Thoracic aorta (tissue), 2 donors: ENCODE measurements at regions not wholly inside any gene's neighbourhood (a gene's known extent, or its start where the extent isn't known, plus 50 kb on each side); places are given as distances from the start of the nearest gene placed in this dataset.
"Not testable (repeated sequence)": the region's sequence is repeated elsewhere in the genome, so short reads cannot be mapped to it uniquely, and the experiment has no call there.

Experiments used
- ATAC-seq: fragments of 150-250 bp; one replicate; pipeline ENCODE4 v1.8.0; 2017; ENCODE audit warnings: low read depth; ENCODE audit not compliant: insufficient number of reproducible peaks, low FRiP score
- DNase-seq: peaks from one replicate; pipeline ENCODE4 v3.0.0-alpha.2; 2020; ENCODE audit warnings: low spot score
- H3K27ac ChIP-seq, 2 donors: fragments of 200-600 bp; sonication (generic); 1 replicate in 1 of 2; 2 replicates in 1 of 2; pipeline ENCODE4 v1.5.1; 2016; ENCODE audit warnings: mild to moderate bottlenecking in 2 of 2, moderate library complexity in 2 of 2
- H3K27me3 ChIP-seq: fragments of 200-600 bp; sonication (generic); replicated peaks from 2 replicates; pipeline ENCODE4 v1.6.0; 2016; ENCODE audit warnings: mild to moderate bottlenecking; ENCODE audit not compliant: insufficient read depth
- H3K36me3 ChIP-seq: fragments of 200-600 bp; sonication (generic); one replicate; pipeline ENCODE4 v1.5.1; 2016
- H3K4me1 ChIP-seq, 2 donors: fragments of 200-600 bp; sonication (generic); 1 replicate in 1 of 2; 2 replicates in 1 of 2; pipeline versions ENCODE4 v1.5.1 to v1.6.0; 2016; ENCODE audit warnings: low read depth in 2 of 2, mild to moderate bottlenecking in 1 of 2; ENCODE audit not compliant: control insufficient read depth in 1 of 2
- H3K4me3 ChIP-seq: fragments of 200-600 bp; sonication (generic); 2 replicates; pipeline ENCODE4 v1.5.1; 2016; ENCODE audit warnings: mild to moderate bottlenecking
- H3K9me3 ChIP-seq: fragments of 200-600 bp; sonication (generic); 2 replicates; pipeline ENCODE4 v1.5.1; 2016
- TF ChIP-seq, protein P1 (sequence below): fragments of 200-600 bp; sonication (generic); IDR thresholded peaks from one replicate; pipeline ENCODE4 v1.5.1; 2019; ENCODE audit warnings: antibody characterized with exemption

DNA sequence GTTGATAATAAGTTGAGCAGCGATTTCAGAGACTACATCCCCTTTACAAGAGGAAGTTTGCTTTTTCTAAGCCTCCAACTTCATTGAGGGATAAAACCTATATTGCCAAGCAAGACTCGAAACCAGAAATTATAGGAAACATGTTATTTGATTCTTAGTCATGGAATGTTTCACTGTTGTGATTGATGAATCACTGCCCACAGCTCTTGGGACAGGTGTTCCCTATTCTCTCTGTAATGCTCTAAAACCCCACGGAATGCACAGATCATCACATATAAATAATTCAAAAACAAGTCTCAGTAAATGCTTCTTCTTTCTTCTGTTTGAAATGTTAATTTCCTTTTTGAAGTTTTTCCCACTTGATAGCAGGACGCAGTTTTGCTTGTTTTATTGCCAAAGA is 809.5 kb upstream of the GOT2 start:
- ATAC-seq = no peak
- H3K27me3 ChIP-seq = no peaks in the 10 kb centered on the region
- no peaks in the 10 kb centered on the region for H3K9me3 ChIP-seq
- TF ChIP-seq, protein P1, sequence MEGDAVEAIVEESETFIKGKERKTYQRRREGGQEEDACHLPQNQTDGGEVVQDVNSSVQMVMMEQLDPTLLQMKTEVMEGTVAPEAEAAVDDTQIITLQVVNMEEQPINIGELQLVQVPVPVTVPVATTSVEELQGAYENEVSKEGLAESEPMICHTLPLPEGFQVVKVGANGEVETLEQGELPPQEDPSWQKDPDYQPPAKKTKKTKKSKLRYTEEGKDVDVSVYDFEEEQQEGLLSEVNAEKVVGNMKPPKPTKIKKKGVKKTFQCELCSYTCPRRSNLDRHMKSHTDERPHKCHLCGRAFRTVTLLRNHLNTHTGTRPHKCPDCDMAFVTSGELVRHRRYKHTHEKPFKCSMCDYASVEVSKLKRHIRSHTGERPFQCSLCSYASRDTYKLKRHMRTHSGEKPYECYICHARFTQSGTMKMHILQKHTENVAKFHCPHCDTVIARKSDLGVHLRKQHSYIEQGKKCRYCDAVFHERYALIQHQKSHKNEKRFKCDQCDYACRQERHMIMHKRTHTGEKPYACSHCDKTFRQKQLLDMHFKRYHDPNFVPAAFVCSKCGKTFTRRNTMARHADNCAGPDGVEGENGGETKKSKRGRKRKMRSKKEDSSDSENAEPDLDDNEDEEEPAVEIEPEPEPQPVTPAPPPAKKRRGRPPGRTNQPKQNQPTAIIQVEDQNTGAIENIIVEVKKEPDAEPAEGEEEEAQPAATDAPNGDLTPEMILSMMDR = no peak
- no peak for DNase-seq
- H3K36me3 ChIP-seq = no peaks in the 10 kb centered on the region
- H3K4me3 ChIP-seq = no peak overlapping the region
- H3K4me1 ChIP-seq = no peaks in the 10 kb centered on the region
- H3K27ac ChIP-seq = no peak overlapping the region

DNA sequence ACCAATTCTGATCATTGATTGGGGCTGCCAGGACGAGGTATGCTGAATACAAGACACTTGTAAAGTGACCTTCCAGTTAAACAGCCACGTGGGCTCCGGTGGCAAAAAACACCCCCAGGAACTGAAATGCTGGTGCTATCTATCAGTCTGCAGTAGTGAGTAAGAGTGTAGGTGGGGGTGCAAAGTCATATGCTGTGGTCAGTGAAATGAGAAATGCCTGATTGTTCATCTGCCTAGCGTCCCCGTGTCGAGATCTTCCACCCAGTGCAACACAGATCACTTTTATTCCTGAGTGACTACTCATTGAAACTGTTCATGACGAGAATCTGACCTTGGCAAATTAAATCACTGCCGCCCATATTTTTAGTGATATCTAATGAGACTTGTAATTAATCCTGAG is 806.5 kb upstream of the GOT2 start:
- H3K36me3 ChIP-seq = no peaks in the 10 kb centered on the region
- TF ChIP-seq, protein P1 = no peak
- no peaks in the 10 kb centered on the region for H3K4me1 ChIP-seq
- DNase-seq (no peak), ATAC-seq (no peak)
- H3K27me3 ChIP-seq = no peaks in the 10 kb centered on the region
- H3K4me3 ChIP-seq = no peak overlapping the region
- H3K9me3 ChIP-seq = no peaks in the 10 kb centered on the region
- no peak overlapping the region for H3K27ac ChIP-seq

DNA sequence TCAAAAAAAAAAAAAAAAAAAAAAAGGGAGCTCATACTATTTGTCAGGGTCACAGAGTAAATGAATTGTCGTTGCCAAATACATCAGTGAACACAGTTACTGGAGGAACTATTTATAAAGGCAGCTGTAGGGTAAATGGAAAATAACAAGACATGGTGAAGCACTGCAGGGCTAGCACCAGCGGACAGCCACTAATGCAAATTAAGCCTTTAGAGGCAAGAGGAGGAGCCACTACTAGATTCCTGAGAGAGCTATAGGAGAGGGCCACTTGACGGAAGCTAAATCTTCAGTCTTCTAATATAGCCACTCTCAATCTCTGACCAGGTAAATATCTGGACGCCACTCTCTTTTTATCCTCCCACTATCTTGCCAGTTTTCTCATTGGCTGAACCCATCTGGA is 801.2 kb upstream of the GOT2 start:
- TF ChIP-seq, protein P1 = no peak

DNA sequence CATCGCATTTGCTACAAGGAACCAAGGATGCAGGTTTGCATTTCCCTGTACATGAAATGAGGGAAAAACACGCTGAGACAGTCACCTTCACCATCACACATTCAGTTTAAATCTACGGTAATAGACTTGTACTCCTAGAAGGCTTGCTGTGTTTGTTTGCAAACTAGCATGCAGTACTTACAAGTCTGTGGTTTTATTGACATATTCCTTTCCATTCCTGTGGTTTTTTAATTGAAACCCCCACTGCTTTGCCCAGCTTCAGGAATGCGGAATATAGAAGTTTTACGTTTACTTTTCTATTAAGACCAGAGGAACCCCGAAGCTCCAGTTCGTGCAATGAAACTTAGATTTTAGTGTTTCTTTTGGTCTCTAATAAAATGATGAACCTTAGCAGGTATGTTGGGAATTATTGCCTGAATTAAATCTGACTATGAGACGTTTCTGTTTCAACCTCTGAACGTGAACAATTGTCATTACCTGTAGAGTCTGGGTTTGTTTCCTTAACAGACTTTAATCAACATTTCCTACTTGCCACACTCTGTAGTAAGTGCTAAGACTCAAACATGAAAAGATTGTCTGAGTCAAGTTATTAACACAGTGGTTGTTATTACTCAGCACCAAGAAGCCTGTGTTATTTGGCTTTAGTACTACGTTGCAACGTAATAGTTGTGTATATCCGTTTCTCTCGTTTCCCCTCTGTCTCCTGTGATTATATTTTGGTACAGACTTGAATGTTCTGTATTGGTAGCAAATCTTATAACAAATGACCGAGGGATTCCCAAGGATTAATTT is 793.3 kb upstream of the GOT2 start:
- Histone ChIP-seq H3K4me1 (no peaks in the 10 kb centered on the region), H3K27me3 (no peaks in the 10 kb centered on the region), H3K9me3 (no peaks in the 10 kb centered on the region), H3K36me3 (no peaks in the 10 kb centered on the region), H3K4me3 (no peak overlapping the region), H3K27ac (no peak overlapping the region)
- no peak for ATAC-seq
- DNase-seq = no peak
- TF ChIP-seq, protein P1 = no peak

More for the DNA sequence above, 801.2 kb upstream of the GOT2 start:
- no peaks in the 10 kb centered on the region for H3K4me1 ChIP-seq
- no peaks in the 10 kb centered on the region for H3K27me3 ChIP-seq
- no peaks in the 10 kb centered on the region for H3K36me3 ChIP-seq
- no peak overlapping the region for H3K27ac ChIP-seq
- no peaks in the 10 kb centered on the region for H3K9me3 ChIP-seq
- ATAC-seq (no peak), DNase-seq (no peak)
- no peak overlapping the region for H3K4me3 ChIP-seq

DNA sequence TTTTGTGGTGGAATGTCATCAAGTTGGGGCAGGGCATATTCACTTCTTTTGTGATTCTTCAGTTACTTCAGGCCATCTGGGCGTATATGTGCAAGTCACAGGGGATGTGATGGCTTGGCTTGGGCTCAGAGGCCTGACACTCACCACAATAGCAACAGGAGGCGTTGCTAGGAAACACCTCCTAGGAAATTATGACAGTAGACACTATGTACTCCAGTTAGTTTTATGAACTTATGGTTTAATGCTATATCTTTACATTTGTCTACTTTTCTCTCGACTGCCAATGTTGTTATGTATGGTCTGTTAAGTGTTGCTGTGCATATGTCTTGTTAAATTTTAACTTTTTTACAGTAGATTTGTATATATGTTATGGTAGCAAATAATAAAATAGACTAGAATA is 788.7 kb upstream of the GOT2 start:
- H3K4me3 ChIP-seq = no peak overlapping the region
- no peak overlapping the region for H3K27ac ChIP-seq
- TF ChIP-seq, protein P1 = no peak
- ATAC-seq = no peak
- H3K4me1 ChIP-seq = no peaks in the 10 kb centered on the region
- no peak for DNase-seq
- H3K27me3 ChIP-seq = no peaks in the 10 kb centered on the region
- H3K9me3 ChIP-seq = no peaks in the 10 kb centered on the region
- H3K36me3 ChIP-seq = no peaks in the 10 kb centered on the region

DNA sequence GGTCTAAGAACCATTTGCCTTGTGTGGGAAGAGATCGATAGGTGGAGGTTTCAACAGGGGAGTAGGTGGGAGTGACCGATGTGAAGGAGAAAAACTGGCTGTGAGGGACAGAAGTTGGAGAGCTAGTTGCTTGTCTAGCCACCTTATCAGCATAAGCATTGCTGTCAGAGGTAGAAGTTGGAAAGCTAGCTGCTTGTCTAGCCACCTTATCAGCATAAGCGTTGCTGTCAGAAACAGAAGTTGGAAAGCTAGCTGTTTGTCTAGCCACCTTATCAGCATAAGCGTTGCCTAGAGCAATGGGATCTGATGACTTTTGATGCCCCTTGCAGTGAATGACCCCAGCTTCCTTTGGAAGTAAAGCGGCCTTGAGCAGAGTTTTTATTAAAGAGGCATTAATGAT is 784.6 kb upstream of the GOT2 start:
- not testable (repeated sequence) for H3K36me3 ChIP-seq, ATAC-seq, H3K4me3 ChIP-seq, DNase-seq, H3K9me3 ChIP-seq, H3K4me1 ChIP-seq, H3K27ac ChIP-seq, H3K27me3 ChIP-seq
